NCI-H2196 (cell line): ENCODE measurements at regions not wholly inside any gene's neighbourhood (a gene's known extent, or its start where the extent isn't known, plus 50 kb on each side); places are given as distances from the start of the nearest gene placed in this dataset.

Source experiments
- DNase-seq: peaks from one replicate; lab custom pipeline; 2025; ENCODE audit not compliant: unreplicated experiment; lab: John Stamatoyannopoulos, UW

DNA sequence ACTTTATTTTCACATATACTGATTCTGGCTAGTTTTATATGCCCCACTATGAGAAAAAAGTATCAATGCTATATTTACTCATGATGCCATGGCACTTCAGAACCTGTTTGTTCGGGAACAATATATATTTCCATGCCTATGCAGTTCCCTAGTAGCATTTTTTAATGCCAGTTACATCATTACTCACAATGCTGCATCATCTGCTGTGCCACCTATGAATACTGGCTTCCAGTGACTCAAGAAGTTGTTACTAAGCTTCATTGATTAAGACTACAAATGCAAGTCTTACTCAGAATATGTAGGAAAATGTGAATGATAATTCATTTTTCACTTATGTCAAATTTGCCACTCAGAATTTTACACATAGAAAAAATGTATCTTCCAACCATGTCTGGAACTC, 97.9 kb downstream of the MAFB start:
- no peak for DNase-seq

DNA sequence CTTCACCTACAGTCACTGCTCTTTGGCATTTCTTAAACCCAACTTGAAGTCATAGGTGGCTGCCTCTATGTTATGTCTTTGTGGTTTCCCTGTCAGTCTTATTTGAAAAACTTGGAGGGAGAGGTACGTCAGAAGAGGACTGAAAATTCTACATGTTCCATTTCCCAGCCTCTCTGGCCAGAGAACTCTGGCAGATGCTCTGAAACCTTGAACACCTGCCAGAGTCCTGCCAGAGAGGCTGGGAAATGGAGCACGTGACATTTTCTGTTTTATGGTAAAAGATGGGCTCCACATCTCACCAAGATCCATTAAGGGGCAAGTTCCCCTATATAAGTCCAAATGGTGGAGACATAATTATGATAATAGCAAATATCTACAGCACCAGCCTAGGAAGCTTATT, 99.5 kb downstream of the MAFB start:
- DNase-seq = no peak

DNA sequence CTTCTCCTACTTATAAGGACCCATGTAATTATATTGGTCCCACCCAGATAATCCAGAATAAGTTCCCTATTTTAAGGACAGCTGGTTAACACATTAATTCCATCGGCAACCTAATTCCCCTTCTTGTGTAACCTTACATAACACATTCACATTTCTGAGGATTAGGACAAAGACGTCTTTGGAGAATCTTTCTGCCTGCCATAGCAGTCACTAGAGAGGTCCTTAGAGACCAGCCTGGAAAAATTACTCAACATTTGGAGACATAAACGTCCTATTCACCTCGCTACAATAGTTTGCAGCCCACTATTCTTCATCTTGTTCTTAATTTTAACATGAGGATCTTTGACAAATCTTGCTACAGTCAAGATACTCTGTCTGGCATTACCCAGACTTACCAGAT, 100.1 kb downstream of the MAFB start:
- no peak for DNase-seq

DNA sequence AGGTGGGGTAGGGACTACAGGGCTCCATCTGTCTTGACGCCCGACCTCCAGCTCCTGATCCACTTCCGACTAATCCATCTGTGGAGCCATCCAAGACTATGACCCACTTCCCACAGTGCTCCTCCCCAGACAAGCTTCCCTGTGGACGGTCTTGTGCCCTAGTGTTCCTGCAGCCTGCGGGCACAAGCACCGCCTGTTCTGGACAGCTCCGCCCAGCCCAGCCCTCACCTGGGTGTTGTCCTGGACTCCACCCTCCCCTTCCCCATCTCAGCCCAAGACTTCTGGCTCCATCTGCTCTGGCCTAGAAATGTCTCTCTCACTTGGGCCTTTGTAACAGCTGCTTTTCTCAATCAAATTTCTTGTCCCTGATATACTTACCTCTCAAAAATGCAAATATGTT, 102.0 kb downstream of the MAFB start:
- DNase-seq = no peak

DNA sequence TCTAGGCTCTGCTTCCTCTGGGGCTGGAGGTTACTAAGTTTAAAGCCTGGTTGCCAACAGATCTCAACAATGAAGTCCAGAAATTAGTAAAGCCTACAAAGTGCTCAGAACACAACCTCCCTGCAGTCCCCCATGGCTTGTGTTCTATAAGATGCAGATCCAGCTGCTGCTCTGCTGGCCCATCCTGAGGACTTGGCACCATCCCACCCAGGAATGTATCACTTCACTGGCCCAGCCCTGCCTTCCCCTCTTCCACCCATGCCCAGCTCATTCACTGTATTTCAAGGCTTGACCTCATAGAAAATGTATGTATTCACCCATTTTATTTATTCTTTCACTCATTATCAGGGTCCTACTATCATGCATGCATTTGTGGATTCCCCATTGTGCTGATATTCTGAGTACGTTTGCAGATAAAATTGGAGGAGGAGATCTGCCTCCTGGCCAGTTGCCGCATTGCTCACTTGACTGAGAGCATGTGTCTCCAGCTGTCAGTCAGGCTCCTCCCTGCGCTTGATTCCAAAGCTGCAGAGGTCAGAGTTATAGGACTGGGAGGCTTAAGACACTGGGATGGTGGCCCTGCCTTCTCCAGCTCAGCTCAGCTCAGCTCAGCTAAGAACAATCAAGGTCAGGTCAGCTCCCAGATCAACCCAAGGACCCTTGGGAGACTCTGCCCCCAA, 104.8 kb downstream of the MAFB start:
- DNase-seq = no peak

DNA sequence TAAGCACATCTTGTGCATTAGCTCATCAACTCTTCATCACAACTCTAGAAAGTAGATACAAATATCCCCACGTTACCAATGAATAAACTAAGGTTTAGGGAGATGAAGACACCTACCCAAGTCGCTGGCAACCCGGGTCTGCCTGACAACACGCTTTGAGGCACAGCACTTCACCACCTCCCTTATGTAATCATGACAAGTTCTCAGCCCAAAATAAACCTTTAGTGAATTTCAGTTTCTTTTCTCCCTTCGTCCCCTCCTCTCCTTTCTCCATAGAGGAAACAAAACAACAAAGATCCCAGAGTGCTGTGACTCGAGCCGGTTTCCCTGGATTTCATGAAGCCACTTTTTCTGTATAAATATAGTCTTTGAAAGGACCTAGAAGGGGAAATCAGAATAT, 105.4 kb downstream of the MAFB start:
- DNase-seq = no peak

DNA sequence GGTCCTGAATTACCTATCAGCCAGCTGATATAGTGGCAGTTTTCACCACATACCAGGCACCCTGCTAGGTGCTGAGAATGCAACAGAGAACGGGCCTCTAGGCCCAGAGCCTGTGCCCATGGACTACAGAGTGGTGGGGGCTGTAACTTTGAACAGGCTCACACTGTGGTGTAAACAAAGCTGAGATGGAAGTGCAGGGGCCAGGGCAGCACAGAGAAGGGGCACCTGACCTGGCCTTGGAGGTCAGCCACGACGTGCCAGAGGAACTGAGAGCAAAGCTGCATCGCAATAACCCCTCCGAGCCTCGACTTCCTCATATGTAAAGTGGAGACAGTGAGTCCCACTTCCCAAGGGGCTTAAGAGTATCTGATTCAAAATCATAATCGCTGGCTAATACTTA, 105.8 kb downstream of the MAFB start:
- no peak for DNase-seq

DNA sequence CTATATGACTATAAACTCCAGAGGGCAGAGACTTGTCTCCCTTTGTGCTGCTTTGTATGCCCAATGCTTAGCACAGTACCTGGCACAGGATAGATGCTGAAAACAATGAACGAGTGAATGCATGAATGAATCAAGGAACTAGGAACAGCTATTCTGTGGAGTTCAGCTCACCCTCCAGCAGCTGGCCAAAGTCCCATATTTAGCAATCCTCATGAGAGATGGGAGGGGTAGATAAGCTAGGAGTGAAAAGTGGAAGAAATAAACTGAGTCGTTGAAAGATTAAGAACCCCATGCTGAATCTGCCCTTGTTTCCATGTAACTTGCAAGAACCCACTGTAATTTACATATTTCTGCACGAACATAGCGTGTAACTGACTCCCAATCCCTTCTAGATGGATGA, 106.5 kb downstream of the MAFB start:
- no peak for DNase-seq

DNA sequence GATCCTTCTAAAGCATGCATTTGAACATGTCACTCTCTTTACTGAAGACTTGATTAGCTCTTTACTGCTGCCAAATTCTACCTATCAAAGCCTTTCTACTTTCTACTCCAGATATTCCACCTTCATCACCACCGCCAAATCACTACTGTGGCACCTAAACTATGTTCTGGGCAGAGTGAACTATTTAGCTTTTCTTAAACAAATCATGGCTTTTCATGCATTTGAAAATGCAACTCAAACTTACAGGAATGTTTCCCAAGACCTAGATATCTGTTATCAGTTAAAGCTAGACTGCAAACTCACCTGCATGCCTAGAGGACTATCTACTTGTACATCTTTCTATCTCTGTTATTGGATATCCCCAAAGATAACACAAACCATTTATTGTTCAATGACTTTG, 109.3 kb downstream of the MAFB start:
- no peak for DNase-seq

DNA sequence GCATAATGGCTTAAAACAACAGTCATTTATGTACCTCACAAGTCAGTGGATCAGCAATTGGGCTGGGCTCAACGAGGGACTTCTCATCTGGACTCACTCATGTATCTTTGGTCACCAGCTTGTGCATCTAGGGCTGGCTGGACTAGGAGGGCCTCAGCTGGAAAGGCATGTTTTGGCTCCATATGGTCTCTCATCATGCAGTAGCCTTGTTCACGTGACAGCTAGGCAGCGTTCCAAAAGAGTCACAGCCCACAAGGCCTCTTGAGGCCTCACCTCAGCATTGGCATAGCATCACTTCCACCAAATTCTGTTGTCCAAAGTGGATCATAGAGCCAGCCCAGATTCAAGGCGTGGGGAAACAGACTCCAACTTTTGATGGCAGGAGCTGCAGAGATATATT, 110.1 kb downstream of the MAFB start:
- DNase-seq = no peak

DNA sequence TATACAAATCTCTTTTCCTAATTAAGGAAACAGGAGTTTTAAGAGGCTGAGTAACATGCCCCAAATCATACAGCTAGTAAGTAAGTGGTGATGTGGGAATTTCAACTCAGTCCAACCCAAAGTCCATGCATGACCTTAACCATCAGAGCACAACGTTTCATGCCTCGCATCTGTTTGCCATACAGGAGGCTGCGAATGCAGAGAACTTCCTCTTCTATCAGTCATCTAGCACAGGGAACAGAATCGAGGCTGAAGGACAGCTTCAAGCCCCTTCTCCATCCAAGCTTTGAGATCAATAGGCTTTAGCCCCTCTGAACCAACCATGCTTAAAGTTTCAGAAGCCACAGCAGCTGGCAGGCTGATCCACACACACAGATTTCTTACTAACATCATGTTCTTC, 113.2 kb downstream of the MAFB start:
- DNase-seq = no peak

DNA sequence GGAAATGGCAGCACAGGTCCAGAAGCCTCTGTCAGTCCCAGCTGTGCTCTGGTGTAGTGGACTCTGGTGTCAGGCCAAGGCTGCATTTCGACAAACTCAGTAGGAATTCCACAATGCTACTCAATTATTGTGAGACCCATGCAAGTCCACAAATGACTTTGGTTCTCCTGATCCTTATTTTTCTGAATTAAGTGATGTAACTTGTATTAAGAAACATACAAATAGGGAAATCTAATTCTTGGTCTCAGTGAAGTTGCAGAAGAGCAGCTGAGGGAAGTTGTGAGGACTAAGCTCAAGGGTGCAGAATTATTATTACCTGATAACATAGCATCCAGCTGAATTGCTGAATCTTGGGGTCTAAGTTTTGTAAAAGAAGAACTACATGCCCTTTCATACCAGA, 116.8 kb downstream of the MAFB start:
- DNase-seq = no peak

DNA sequence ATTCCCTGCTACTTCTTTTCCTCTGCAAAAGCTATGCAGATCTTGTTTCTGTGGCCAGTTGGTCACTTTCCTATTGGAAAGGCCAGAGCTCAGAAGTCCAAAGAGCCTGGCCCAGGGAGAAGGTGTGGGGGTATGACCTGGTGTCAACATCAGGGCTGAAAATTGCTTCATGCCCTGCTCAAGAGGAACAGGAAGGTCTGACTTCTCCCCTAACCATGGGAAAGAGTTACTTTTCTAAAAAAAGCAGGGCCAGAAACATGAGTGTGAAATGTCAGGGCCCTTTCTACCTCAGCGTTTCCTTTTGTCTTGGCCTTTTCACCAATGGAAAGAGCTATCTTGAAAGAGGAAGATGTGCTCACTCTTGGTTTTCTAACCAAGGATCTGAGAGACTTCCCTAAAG, 117.4 kb downstream of the MAFB start:
- no peak for DNase-seq

DNA sequence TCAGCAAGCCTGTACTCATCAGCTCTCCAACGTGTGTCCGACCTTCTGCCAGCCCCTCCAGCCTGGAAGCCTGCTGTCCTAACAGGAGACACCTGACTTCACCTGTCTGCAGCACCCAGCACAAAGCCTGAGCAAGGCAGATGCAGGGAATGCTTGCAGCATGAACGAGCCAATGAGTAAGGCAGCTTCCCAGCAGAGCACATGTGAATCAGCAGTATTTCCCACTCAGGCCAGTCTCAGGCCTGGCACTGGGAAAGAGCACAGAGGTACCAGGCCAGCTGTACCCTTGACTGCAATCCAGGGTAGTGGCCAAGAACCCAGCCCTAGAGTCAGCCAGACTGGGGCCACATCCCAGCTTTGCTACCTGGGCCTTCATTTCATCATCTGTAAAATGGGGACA, 120.8 kb downstream of the MAFB start:
- no peak for DNase-seq

DNA sequence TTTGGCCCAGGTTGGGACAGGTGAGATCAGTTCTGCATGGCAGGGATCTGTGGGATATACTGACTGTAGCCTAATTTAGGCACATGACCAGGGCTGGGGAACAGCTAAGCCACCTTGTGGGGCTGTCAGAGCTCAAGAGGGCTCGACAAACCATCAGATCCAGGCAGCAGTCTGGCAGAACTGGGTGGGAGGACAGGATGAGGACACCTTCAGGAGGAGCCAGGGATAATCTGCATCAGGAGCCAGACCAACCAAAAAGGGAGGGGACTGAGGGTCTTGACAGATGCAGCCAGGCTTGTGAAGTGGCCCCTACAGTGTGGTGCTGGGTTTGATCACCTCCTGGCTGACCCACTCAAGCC, 123.4 kb downstream of the MAFB start:
- DNase-seq = no peak

DNA sequence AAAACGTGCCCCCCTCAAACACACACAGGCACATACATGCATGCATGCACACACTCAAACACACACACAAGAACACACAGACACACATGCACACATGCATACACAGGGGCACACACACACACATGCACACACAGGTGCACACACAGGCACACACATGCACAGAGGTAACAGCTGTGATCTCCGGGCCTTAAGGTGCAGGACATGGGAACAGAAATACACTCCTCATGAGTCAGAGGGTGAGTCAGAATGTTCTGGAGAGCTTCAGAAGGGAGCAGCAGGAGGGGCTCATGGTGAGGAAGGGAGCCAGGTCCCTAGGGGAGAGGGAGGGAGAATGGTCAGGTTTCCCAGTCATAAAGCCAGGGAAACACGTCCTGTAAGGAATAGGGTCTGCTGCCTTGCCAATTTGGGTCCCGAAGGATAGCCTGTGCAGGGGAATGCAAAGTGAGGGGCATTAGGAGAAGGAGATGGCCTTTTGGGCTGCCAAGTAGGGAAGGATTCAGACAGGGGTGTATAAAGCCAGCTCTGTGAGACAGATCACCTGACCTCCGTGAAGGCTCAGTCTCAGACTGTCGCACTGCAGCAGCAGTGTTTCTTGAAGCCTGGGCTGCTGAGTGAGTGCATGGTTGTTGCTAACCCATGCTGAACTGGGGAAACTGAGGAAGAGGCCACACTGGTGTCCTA, 123.9 kb downstream of the MAFB start:
- no peak for DNase-seq

DNA sequence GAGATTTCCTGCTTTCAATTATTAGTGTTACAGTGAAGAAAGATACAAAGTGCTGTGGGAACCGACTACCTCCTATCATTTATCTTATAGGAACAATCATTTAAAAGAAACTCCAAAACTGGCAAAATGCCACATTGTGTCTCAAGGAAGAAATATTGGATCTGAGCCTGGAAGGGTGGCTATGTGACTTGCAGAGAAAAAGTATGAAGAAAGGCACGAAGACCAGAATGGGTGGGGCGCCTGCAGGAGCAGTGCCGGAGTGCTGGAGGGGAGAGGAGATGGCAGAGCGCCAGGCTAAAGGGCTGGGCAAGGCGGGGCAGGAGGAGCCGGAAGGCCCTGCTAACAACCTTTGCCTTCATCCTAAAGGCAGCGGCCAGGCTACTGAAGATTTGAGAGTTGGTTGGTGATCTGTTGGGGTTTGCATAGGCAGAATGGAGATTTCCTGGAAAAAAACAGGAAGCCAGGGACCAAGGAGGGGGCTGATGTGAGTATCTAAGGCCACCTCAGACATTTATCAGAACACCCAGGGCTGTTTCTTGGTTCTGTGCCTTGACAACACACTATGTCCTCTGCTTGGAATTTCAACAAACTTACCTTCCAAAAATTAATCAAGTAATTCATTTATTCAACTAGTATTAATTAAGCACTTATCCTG, 125.6 kb downstream of the MAFB start:
- no peak for DNase-seq

DNA sequence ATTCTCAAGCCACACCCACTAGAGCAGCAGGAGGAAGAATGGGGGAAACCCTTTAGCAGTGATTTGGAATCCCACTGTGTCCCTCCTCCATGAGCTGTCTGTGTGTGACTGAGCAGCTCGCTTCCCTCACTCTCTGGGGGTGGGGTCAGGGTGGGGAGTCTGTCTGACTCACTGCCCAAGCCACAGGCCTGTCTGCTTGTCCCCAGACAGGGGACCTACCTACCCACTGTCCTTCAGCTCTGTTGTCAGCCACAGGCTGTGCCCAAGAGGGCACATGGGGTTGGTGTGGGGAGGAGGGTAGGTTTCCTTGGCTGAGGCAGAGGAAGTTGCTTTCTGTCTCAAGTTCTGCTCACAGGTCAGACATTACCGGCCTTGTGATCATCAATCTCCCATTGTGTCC, 127.0 kb downstream of the MAFB start:
- DNase-seq = no peak

DNA sequence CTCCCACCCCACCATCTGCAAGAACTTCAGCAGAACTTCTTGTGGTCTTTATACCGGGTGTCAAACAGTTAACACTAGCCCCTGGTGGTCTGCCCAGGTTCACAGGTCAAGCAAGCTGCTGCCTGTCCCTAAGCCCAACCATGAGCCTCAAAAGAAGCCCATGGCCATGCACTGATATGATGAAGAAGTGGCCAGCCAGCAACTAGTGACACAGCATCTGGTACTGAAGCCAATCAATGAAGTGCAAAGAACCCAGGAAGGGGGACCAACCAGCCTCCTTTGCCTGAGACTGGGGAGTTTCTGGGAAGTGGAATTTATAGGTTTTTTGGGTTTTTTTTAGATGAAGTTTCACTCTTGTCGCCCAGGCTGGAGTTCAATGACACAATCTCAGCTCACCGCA, 127.8 kb downstream of the MAFB start:
- DNase-seq = no peak

DNA sequence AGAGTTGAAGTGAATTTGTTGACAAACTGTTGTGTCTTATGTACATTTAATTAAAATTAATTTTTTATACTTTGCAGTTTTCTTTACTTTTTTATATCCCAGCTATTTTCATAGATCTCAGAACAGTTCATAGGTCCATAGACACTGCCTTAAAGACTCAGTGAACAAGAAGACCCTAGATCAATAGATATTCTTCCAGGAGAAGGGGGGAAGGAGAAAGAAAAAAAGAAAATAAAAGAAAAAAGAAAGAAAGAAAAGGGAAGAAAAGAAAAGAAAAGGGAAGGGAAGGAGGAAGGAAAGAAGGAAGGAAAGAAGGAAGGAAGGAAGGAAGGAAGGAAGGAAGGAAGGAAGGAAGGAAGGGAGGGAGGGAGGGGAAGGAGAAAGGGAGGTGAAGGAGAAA, 130.8 kb downstream of the MAFB start:
- no peak for DNase-seq

DNA sequence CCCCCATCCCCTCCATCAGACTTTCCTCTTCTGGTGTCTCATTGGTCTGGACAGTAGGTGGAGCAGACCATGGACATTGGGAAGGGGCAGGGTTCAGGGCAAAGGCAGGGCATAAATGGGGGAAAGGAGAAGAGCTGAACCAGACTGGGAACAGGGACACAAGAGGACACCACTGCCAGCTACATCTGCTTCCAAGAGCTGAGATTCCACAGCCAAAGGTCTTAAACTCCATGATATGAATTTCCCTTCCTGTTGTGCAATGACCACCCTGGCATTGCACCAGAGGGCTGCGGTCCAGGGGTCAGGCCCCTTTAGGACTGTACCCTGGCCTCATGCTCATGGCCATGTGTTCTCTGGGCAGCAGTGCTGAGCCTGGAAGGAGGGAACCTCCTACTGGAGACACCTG, 137.9 kb downstream of the MAFB start:
- DNase-seq = no peak

DNA sequence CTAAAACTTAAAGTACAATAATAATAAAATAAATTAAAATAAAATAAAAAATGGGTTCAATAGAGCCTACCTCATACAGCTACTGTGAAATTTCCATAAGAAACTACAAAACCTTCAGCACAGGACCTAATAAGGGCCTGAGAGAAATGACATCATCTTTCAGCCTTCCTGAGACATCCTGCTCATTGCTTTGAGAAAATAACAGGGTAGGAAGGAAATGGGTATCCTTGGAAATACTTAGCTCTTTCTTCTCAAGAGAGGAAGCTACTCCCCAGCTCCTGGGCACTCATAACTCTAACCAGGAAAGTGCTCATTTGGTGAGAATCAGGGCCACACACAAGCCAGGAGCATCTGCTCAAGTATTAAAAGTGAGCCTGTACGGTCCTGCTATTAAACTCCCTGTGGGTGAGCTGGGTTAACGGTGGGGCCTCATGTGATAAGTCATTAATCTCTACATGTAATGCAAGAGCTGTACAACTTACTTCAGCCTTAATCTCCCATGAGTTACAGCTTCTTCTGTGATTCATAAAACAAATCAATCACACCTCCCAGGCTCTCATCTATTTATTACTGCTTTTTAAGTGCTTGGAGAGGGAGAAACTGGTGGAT, 141.4 kb downstream of the MAFB start:
- DNase-seq = no peak
